GM12874 (cell line): ENCODE measurements at regions not wholly inside any gene's neighbourhood (a gene's known extent, or its start where the extent isn't known, plus 50 kb on each side); places are given as distances from the start of the nearest gene placed in this dataset.

Experiments used
- CTCF ChIP-seq: IDR thresholded peaks from 2 replicates; pipeline ENCODE4 v1.5.1; 2011; ENCODE audit warnings: low read depth, mild to moderate bottlenecking, control low read depth, low read length, moderate library complexity; ENCODE audit not compliant: insufficient read depth

- no peak for TF ChIP-seq CTCF
Observed at GRCh38 chr4:149072384-149072783, 630.2 kb upstream of the NR3C2 start.

DNA sequence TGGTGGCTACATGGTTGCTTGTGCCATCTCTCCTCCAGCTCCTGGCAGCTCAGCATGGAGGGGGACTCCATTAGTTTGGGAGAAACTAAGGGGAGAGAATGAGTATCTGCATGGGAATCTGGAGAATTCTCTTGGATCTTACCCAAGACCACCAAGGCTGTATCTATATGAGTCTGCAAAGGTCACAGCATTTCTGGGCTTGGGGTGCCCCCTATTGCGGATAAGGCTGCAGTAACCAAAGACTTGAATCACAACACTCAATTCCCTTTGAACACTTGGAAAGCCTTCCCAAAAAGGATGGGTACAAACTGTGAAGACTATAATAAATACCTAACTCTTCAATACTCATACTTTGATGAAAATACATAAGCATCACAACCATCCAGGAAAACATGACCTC, 623.5 kb upstream of the NR3C2 start:
- no peak for TF ChIP-seq CTCF

GRCh38 chr4:149062997-149063396, 620.8 kb upstream of the NR3C2 start:
- TF ChIP-seq CTCF = no peak

DNA sequence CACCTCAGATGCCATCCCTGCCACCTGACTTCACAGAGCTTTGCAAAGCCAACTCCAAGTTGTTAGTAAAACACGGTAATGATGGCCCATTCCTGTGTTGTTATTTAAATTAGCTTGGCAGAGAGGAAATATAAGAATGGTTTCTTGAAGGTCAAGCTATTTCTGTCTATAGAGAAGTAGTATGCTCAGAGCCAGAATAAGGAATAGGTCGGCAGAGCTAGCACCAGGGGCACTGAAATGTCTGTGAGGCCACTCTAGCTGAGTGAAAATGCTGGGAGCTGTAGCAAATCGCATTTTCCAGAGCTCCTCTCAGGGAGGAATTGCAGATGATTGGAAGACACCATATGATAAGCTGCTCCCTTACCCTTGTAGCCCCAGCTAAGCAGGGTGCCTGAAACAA, 615.4 kb upstream of the NR3C2 start:
- TF ChIP-seq CTCF = no peak

DNA sequence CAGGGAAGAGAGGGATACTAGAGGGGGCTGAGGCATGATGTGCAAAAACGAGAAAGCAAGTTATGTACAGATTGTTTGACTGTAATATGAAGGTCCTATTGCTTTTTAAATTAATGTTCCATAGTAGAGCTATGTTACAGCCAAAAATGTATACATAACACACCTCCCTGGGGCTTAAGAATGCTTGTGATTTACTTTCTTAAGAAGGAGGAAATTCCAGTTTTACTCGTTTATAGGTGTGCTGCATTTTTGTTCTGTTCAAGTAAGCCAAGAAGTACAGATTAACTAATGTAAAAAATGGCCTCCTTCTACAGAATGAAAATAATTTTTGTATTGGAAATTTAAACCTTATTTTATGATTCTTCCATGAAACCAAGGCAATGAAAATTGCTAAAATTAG, 614.4 kb upstream of the NR3C2 start:
- TF ChIP-seq CTCF = no peak

- TF ChIP-seq CTCF = no peak
Observed at GRCh38 chr4:149055624-149056023, 613.4 kb upstream of the NR3C2 start.

GRCh38 chr4:149050840-149051239, 608.6 kb upstream of the NR3C2 start:
- TF ChIP-seq CTCF = no peak
